ENCODE measurements at regions not wholly inside any gene's neighbourhood (a gene's known extent, or its start where the extent isn't known, plus 50 kb on each side); places are given as distances from the start of the nearest gene placed in this dataset.

GRCh38 chrX:46354481-46354880, 190.7 kb downstream of the ZNF674 start:
- Histone ChIP-seq H3K4me2 (ENCODE audit: insufficient read depth, low read length) (no peak overlapping the region), H3K9me3 (ENCODE audit: insufficient read depth, low read length, severe bottlenecking) (no peaks in the 10 kb centered on the region), H3K36me3 (ENCODE audit: insufficient read depth, low read length) (no peaks in the 10 kb centered on the region), H4K20me1 (ENCODE audit: insufficient read depth, low read length) (no peaks in the 10 kb centered on the region), H3K4me3 (ENCODE audit: low read depth in 1 of 2, low read length in 2 of 2) (no peak overlapping the region), H2AFZ (ENCODE audit: low read depth, low read length) (no peak overlapping the region), H3K79me2 (ENCODE audit: insufficient read depth, low read length) (no peaks in the 10 kb centered on the region), H3K4me1 (ENCODE audit: insufficient read depth, low read length) (no peaks in the 10 kb centered on the region), H3K9ac (ENCODE audit: low read depth, low read length) (no peak overlapping the region), H3K27me3 (ENCODE audit: insufficient read depth, low read length, poor library complexity) (no peaks in the 10 kb centered on the region), H3K27ac (ENCODE audit: low read length) (no peak overlapping the region)
- DNase-seq, result no peak
- TF ChIP-seq EZH2 (IDR thresholded peaks at IDR 0.05; ENCODE audit: borderline replicate concordance, low read depth, low read length, severe bottlenecking) (no peak), CTCF (IDR thresholded peaks at IDR 0.05; ENCODE audit: borderline replicate concordance, extremely low read depth, low read length, poor library complexity, severe bottlenecking) (no peak)
- ATAC-seq (ENCODE audit: insufficient read depth, low read depth), result no peak

GRCh38 chrX:46341767-46342322, 203.4 kb downstream of the ZNF674 start:
- Histone ChIP-seq H3K4me1 (ENCODE audit: insufficient read depth, low read length) (no peaks in the 10 kb centered on the region), H3K27ac (ENCODE audit: low read length) (no peak overlapping the region), H3K79me2 (ENCODE audit: insufficient read depth, low read length) (no peaks in the 10 kb centered on the region), H3K9me3 (ENCODE audit: insufficient read depth, low read length, severe bottlenecking) (no peaks in the 10 kb centered on the region), H3K4me2 (ENCODE audit: insufficient read depth, low read length) (no peak overlapping the region), H2AFZ (ENCODE audit: low read depth, low read length) (no peak overlapping the region), H3K27me3 (ENCODE audit: insufficient read depth, low read length, poor library complexity) (no peaks in the 10 kb centered on the region), H3K4me3 (ENCODE audit: low read depth in 1 of 2, low read length in 2 of 2) (no peak overlapping the region), H3K36me3 (ENCODE audit: insufficient read depth, low read length) (no peaks in the 10 kb centered on the region), H4K20me1 (ENCODE audit: insufficient read depth, low read length) (no peaks in the 10 kb centered on the region), H3K9ac (ENCODE audit: low read depth, low read length) (no peak overlapping the region)
- TF ChIP-seq EZH2 (IDR thresholded peaks at IDR 0.05; ENCODE audit: borderline replicate concordance, low read depth, low read length, severe bottlenecking) (no peak), CTCF (IDR thresholded peaks at IDR 0.05; ENCODE audit: borderline replicate concordance, extremely low read depth, low read length, poor library complexity, severe bottlenecking) (no peak)
- ATAC-seq (ENCODE audit: insufficient read depth, low read depth) (no peak), DNase-seq (no peak)

GRCh38 chrX:46340696-46341095, 204.5 kb downstream of the ZNF674 start:
- Histone ChIP-seq H3K4me3 (ENCODE audit: low read depth in 1 of 2, low read length in 2 of 2) (no peak overlapping the region), H4K20me1 (ENCODE audit: insufficient read depth, low read length) (no peaks in the 10 kb centered on the region), H3K27ac (ENCODE audit: low read length) (no peak overlapping the region), H3K9ac (ENCODE audit: low read depth, low read length) (no peak overlapping the region), H3K9me3 (ENCODE audit: insufficient read depth, low read length, severe bottlenecking) (no peaks in the 10 kb centered on the region), H2AFZ (ENCODE audit: low read depth, low read length) (no peak overlapping the region), H3K79me2 (ENCODE audit: insufficient read depth, low read length) (no peaks in the 10 kb centered on the region), H3K27me3 (ENCODE audit: insufficient read depth, low read length, poor library complexity) (no peaks in the 10 kb centered on the region), H3K4me2 (ENCODE audit: insufficient read depth, low read length) (no peak overlapping the region), H3K4me1 (ENCODE audit: insufficient read depth, low read length) (no peaks in the 10 kb centered on the region), H3K36me3 (ENCODE audit: insufficient read depth, low read length) (no peaks in the 10 kb centered on the region)
- ATAC-seq (ENCODE audit: insufficient read depth, low read depth), result no peak
- no peak for TF ChIP-seq CTCF (IDR thresholded peaks at IDR 0.05; ENCODE audit: borderline replicate concordance, extremely low read depth, low read length, poor library complexity, severe bottlenecking)
- TF ChIP-seq EZH2 (IDR thresholded peaks at IDR 0.05; ENCODE audit: borderline replicate concordance, low read depth, low read length, severe bottlenecking), result no peak
- DNase-seq, result no peak

GRCh38 chrX:46333550-46333949, 211.7 kb downstream of the ZNF674 start:
- H3K4me2 ChIP-seq (ENCODE audit: insufficient read depth, low read length), result no peak overlapping the region
- DNase-seq, result no peak

More at GRCh38 chrX:46333550-46333949, 211.7 kb downstream of the ZNF674 start:
- no peak overlapping the region for H3K4me3 ChIP-seq (ENCODE audit: low read depth in 1 of 2, low read length in 2 of 2)
- H3K36me3 ChIP-seq (ENCODE audit: insufficient read depth, low read length), result no peaks in the 10 kb centered on the region
- no peaks in the 10 kb centered on the region for H3K4me1 ChIP-seq (ENCODE audit: insufficient read depth, low read length)
- H3K27ac ChIP-seq (ENCODE audit: low read length), result no peak overlapping the region
- H3K9me3 ChIP-seq (ENCODE audit: insufficient read depth, low read length, severe bottlenecking), result no peaks in the 10 kb centered on the region
- no peak for TF ChIP-seq EZH2 (IDR thresholded peaks at IDR 0.05; ENCODE audit: borderline replicate concordance, low read depth, low read length, severe bottlenecking)
- TF ChIP-seq CTCF (IDR thresholded peaks at IDR 0.05; ENCODE audit: borderline replicate concordance, extremely low read depth, low read length, poor library complexity, severe bottlenecking), result no peak
- no peak overlapping the region for H3K9ac ChIP-seq (ENCODE audit: low read depth, low read length)
- ATAC-seq (ENCODE audit: insufficient read depth, low read depth), result no peak
- H4K20me1 ChIP-seq (ENCODE audit: insufficient read depth, low read length), result no peaks in the 10 kb centered on the region
- H2AFZ ChIP-seq (ENCODE audit: low read depth, low read length), result no peak overlapping the region
- no peaks in the 10 kb centered on the region for H3K79me2 ChIP-seq (ENCODE audit: insufficient read depth, low read length)
- H3K27me3 ChIP-seq (ENCODE audit: insufficient read depth, low read length, poor library complexity), result no peaks in the 10 kb centered on the region
